CD14-positive monocyte (primary cell): ENCODE measurements at regions not wholly inside any gene's neighbourhood (a gene's known extent, or its start where the extent isn't known, plus 50 kb on each side); places are given as distances from the start of the nearest gene placed in this dataset.
A peak's percentile ranks its signal among the peaks of the same experiment; 100 is the strongest.
"Not testable (repeated sequence)": the region's sequence is repeated elsewhere in the genome, so short reads cannot be mapped to it uniquely, and the experiment has no call there.

Experiments
- DNase-seq, 3 donors: peaks; one replicate each; pipeline ENCODE4 v3.0.0-alpha.2; 2011 to 2022
- H2AFZ ChIP-seq: 2 replicates; pipeline ENCODE4 v1.6.0; 2012; ENCODE audit warnings: mild to moderate bottlenecking, low read depth, low read length, inconsistent platforms; ENCODE audit not compliant: insufficient read depth, poor library complexity, severe bottlenecking
- H3K27ac ChIP-seq, 2 donors: 1 replicate in 1 of 2; 2 replicates in 1 of 2; pipeline ENCODE4 v1.5.1; 2012 to 2013; ENCODE audit warnings: low read length in 2 of 2, control low read depth in 1 of 2, inconsistent platforms in 1 of 2, low read depth in 1 of 2, mild to moderate bottlenecking in 1 of 2
- H3K27me3 ChIP-seq, 2 donors: one replicate each; pipeline versions ENCODE4 v1.6.0 to v1.6.1; 2011 to 2013; ENCODE audit warnings: low read length in 2 of 2; ENCODE audit not compliant: control insufficient read depth in 2 of 2, insufficient read depth in 2 of 2
- H3K36me3 ChIP-seq, 2 donors: replicated peaks in 1 of 2; 1 replicate in 1 of 2; 2 replicates in 1 of 2; pipeline versions ENCODE4 v1.5.1 to v1.6.1; 2012 to 2013; ENCODE audit warnings: low read length in 2 of 2, control low read depth in 1 of 2, inconsistent platforms in 1 of 2, mild to moderate bottlenecking in 1 of 2; ENCODE audit not compliant: insufficient read depth in 2 of 2, control insufficient read depth in 1 of 2
- H3K4me1 ChIP-seq, 2 donors: 1 replicate in 1 of 2; 2 replicates in 1 of 2; pipeline versions ENCODE4 v1.5.1 to v1.6.1; 2012 to 2013; ENCODE audit warnings: low read length in 2 of 2, control low read depth in 1 of 2, inconsistent platforms in 1 of 2, mild to moderate bottlenecking in 1 of 2, moderate library complexity in 1 of 2; ENCODE audit not compliant: insufficient read depth in 2 of 2, control insufficient read depth in 1 of 2
- H3K4me2 ChIP-seq: replicated peaks from 2 replicates; pipeline ENCODE3; 2012; ENCODE audit warnings: low read length, moderate library complexity, mild to moderate bottlenecking; ENCODE audit not compliant: poor library complexity, severe bottlenecking; ENCODE audit errors: extremely low read depth
- H3K4me3 ChIP-seq, 3 experiments: fragments of 200-600 bp in 1 of 3; sonication (generic) in 1 of 3; replicated peaks in 1 of 3; 1 replicate in 2 of 3; 2 replicates in 1 of 3; pipeline ENCODE4 v1.5.1; 2011 to 2013; ENCODE audit warnings: low read length in 3 of 3, mild to moderate bottlenecking in 3 of 3, control low read depth in 2 of 3, low read depth in 2 of 3, inconsistent platforms in 1 of 3, moderate library complexity in 1 of 3
- H3K79me2 ChIP-seq: 2 replicates; pipeline ENCODE4 v1.6.0; 2012; ENCODE audit warnings: mild to moderate bottlenecking, control low read depth, inconsistent platforms, low read length, moderate library complexity; ENCODE audit not compliant: insufficient read depth
- H3K9ac ChIP-seq: 2 replicates; pipeline ENCODE4 v1.6.0; 2017; ENCODE audit warnings: low read length, mild to moderate bottlenecking; ENCODE audit not compliant: insufficient read depth, poor library complexity, severe bottlenecking
- H3K9me3 ChIP-seq, 2 donors: replicated peaks in 1 of 2; 1 replicate in 1 of 2; 2 replicates in 1 of 2; pipeline versions ENCODE4 v1.5.1 to v1.6.1; 2012 to 2013; ENCODE audit warnings: low read length in 2 of 2, control low read depth in 1 of 2; ENCODE audit not compliant: control insufficient read depth in 1 of 2, insufficient read depth in 1 of 2
- H4K20me1 ChIP-seq: 2 replicates; pipeline ENCODE4 v1.6.0; 2012; ENCODE audit warnings: mild to moderate bottlenecking, low read length, control low read depth, moderate library complexity; ENCODE audit not compliant: insufficient read depth
- H3K27ac Mint-ChIP-seq, 7 donors: one replicate each; pipeline ENCODE4 v1.8.0; 2020; ENCODE audit warnings: mild to moderate bottlenecking in 7 of 7, mixed read lengths in 7 of 7, moderate library complexity in 6 of 7, inconsistent platforms in 2 of 7
- H3K27me3 Mint-ChIP-seq, 3 donors: one replicate each; pipeline ENCODE4 v1.8.0; 2021 to 2022; ENCODE audit warnings: low read depth in 3 of 3, mild to moderate bottlenecking in 3 of 3, mixed read lengths in 3 of 3, moderate library complexity in 3 of 3, inconsistent platforms in 1 of 3
- H3K36me3 Mint-ChIP-seq, 2 donors: one replicate each; pipeline ENCODE4 v1.8.0; 2020; ENCODE audit warnings: mixed read lengths in 2 of 2, inconsistent platforms in 1 of 2, mild to moderate bottlenecking in 1 of 2
- H3K4me1 Mint-ChIP-seq: one replicate; pipeline ENCODE4 v1.8.0; 2020; ENCODE audit warnings: mild to moderate bottlenecking, mixed read lengths
- H3K4me3 Mint-ChIP-seq, 2 donors: one replicate each; pipeline ENCODE4 v1.8.0; 2020; ENCODE audit warnings: mild to moderate bottlenecking in 2 of 2, mixed read lengths in 2 of 2, moderate library complexity in 1 of 2
- H3K9me3 Mint-ChIP-seq, 7 donors: one replicate each; pipeline ENCODE4 v1.8.0; 2020 to 2022; ENCODE audit warnings: mixed read lengths in 7 of 7, mild to moderate bottlenecking in 6 of 7, moderate library complexity in 6 of 7, inconsistent platforms in 2 of 7
- WGBS: methylation state at CpG from one replicate; pipeline ENCODE4 v1.1.5; 2013; ENCODE audit warnings: missing lambda C conversion rate; ENCODE audit not compliant: insufficient coverage; 5-methylcytosine and 5-hydroxymethylcytosine counted together
- intact Hi-C, 2 donors: fragments of 100-400 bp; cut with micrococcal nuclease; formaldehyde crosslinking; loops; one replicate each; pipeline versions ENCODE4 v1.15.0 to v1.15.1; 2023
- TF ChIP-seq, protein P1 (sequence below): fragments of 200-600 bp; IDR thresholded peaks from one replicate; pipeline ENCODE4 v1.8.0; 2022; ENCODE audit warnings: antibody characterized with exemption, mild to moderate bottlenecking

DNA sequence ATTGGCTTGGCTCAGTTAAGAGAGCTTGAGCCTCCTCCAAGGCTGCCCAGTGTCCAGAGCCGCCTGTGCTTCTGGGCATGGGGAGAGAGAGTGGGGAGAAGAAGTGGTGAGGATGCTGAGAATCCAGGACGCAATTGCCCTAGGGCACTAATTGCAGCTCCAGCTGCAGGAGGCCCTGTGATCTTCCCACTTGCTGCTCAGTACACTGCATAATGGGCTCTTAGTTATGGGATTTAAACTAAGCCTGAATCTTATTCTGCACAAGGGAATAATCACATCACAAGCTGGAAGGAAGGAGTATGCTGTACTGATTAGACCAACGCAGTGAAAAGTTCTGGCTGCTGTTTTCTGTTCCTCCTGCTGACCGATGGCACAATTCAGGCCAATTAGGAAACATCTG, 101.0 kb upstream of the PRMT8 start:
- H3K9me3 Mint-ChIP-seq, result peaks cover 0 to 3% (median 0%) of the 10 kb centered on the region in 7 donors
- H3K36me3 Mint-ChIP-seq, result no peaks in the 10 kb centered on the region
- no peaks in the 10 kb centered on the region for H3K4me1 Mint-ChIP-seq
- Histone ChIP-seq H3K79me2 (no peaks in the 10 kb centered on the region), H4K20me1 (no peaks in the 10 kb centered on the region), H3K9me3 (no peaks in the 10 kb centered on the region), H3K27ac (no peak overlapping the region), H3K4me2 (no peak overlapping the region), H3K36me3 (no peaks in the 10 kb centered on the region), H3K4me1 (no peaks in the 10 kb centered on the region), H3K27me3 (no peaks in the 10 kb centered on the region), H3K9ac (no peak overlapping the region), H3K4me3 (no peak overlapping the region), H2AFZ (no peak overlapping the region)
- no peak for DNase-seq
- TF ChIP-seq, protein P1, sequence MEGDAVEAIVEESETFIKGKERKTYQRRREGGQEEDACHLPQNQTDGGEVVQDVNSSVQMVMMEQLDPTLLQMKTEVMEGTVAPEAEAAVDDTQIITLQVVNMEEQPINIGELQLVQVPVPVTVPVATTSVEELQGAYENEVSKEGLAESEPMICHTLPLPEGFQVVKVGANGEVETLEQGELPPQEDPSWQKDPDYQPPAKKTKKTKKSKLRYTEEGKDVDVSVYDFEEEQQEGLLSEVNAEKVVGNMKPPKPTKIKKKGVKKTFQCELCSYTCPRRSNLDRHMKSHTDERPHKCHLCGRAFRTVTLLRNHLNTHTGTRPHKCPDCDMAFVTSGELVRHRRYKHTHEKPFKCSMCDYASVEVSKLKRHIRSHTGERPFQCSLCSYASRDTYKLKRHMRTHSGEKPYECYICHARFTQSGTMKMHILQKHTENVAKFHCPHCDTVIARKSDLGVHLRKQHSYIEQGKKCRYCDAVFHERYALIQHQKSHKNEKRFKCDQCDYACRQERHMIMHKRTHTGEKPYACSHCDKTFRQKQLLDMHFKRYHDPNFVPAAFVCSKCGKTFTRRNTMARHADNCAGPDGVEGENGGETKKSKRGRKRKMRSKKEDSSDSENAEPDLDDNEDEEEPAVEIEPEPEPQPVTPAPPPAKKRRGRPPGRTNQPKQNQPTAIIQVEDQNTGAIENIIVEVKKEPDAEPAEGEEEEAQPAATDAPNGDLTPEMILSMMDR, result no peak
- intact Hi-C loops, result no loop called here
- H3K27me3 Mint-ChIP-seq, result peaks cover 0 to 9% (median 6%) of the 10 kb centered on the region in 3 donors
- WGBS, result 79% methylated on average over 4 of the region's 4 CpGs
- no peak overlapping the region for H3K27ac Mint-ChIP-seq
- H3K4me3 Mint-ChIP-seq, result peak overlapping the region in 1 of 2 donors; percentile 55

DNA sequence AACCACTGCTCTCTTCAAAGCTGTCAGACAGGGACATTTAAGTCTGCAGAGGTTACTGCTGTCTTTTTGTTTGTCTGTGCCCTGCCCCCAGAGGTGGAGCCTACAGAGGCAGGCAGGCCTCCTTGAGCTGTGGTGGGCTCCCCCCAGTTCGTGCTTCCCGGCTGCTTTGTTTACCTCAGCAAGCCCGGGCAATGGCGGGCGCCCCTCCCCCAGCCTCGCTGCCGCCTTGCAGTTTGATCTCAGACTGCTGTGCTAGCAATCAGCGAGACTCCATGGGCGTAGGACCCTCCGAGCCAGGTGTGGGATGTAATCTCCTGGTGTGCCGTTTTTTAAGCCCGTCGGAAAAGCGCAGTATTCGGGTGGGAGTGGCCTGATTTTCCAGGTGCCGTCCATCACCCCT, 93.4 kb upstream of the PRMT8 start:
- H3K9me3 ChIP-seq, H3K4me2 ChIP-seq, H2AFZ ChIP-seq, H3K36me3 Mint-ChIP-seq, H3K9me3 Mint-ChIP-seq, H3K9ac ChIP-seq, H3K4me3 Mint-ChIP-seq, DNase-seq, H3K27ac ChIP-seq, H3K4me3 ChIP-seq, H3K27me3 ChIP-seq, H4K20me1 ChIP-seq, H3K4me1 ChIP-seq, H3K27ac Mint-ChIP-seq, H3K79me2 ChIP-seq, H3K4me1 Mint-ChIP-seq, intact Hi-C loops, H3K36me3 ChIP-seq: not testable (repeated sequence)
- peaks cover 1 to 14% (median 4%) of the 10 kb centered on the region in 3 donors for H3K27me3 Mint-ChIP-seq
- WGBS, result 63% methylated on average over 6 of the region's 16 CpGs
